ENCODE measurements at regions not wholly inside any gene's neighbourhood (a gene's known extent, or its start where the extent isn't known, plus 50 kb on each side); places are given as distances from the start of the nearest gene placed in this dataset.

GRCh38 chr21:15521644-15522001, 208.2 kb upstream of the USP25 start:
- H4K20me1 ChIP-seq (ENCODE audit: control insufficient read depth, insufficient read depth) = no peaks in the 10 kb centered on the region
- no peak overlapping the region for H3K27ac ChIP-seq (ENCODE audit: control insufficient read depth, insufficient read depth)
- no peaks in the 10 kb centered on the region for H3K27me3 ChIP-seq (replicated peaks in 1 of 2; ENCODE audit: control insufficient read depth in 2 of 2, insufficient read depth in 2 of 2, low read length in 1 of 2)
- no peak overlapping the region for H3K4me3 ChIP-seq
- no peak for FAIRE-seq
- no TSS peak for BruUV-seq (replicated peaks)
- no peak overlapping the region for H3K4me2 ChIP-seq (ENCODE audit: control insufficient read depth, insufficient read depth)
- RAD21 ChIA-PET (ENCODE audit: unreplicated experiment) = no interaction called here
- H3K4me1 ChIP-seq (ENCODE audit: control insufficient read depth, insufficient read depth, low read length) = no peaks in the 10 kb centered on the region
- no peak overlapping the region for H2AFZ ChIP-seq (ENCODE audit: control insufficient read depth, low read depth, low read length)
- no peaks in the 10 kb centered on the region; the same call in 2 of the 3 replicates for H3K9me3 ChIP-seq (replicated peaks; ENCODE audit: control insufficient read depth, insufficient read depth, low read length)
- in situ Hi-C loops (cut with MboI) (no loop called here), intact Hi-C loops (cut with micrococcal nuclease; ENCODE audit: unreplicated experiment) (no loop called here)
- ATAC-seq = no peak
- H3K9ac ChIP-seq (ENCODE audit: control insufficient read depth, insufficient read depth, low read length) = no peak overlapping the region
- POLR2A ChIA-PET = no interaction called here
- SMC1A ChIA-PET (ENCODE audit: uncharacterized antibody, unreplicated experiment) = interaction anchor here (1.1 to 1.9 kb wide), 2 partner anchors 9 to 121 kb away, joined by 3 to 4 read pairs; no protein-coding TSS in a partner anchor
- no peaks in the 10 kb centered on the region for H3K79me2 ChIP-seq (ENCODE audit: control insufficient read depth, insufficient read depth, low read length)
- TF ChIP-seq IKZF2 (IDR thresholded peaks at IDR 0.05) (no peak), FOXM1 (IDR thresholded peaks at IDR 0.05; ENCODE audit: low read depth, low read length) (no peak), CHD4 (IDR thresholded peaks at IDR 0.05) (no peak), CUX1 (IDR thresholded peaks at IDR 0.05; ENCODE audit: insufficient replicate concordance, low read depth, low read length) (no peak), NRF1 (conservative IDR thresholded peaks at IDR 0.05; ENCODE audit: low read depth, low read length) (no peak)
- WGBS (ENCODE audit: insufficient coverage, insufficient replicate concordance, low lambda C conversion rate, missing lambda C conversion rate) = 38% methylated on average over 5 of the region's 5 CpGs
- CTCF ChIA-PET = interaction anchor here (1.3 kb wide), 1 partner anchor 12 kb away, joined by 3 read pairs; no protein-coding TSS in a partner anchor
- DNase-seq (ENCODE audit: low read depth, low spot score) = no peak
- H3K36me3 ChIP-seq (ENCODE audit: control insufficient read depth in 2 of 2, insufficient read depth in 2 of 2, low read length in 1 of 2) = no peaks in the 10 kb centered on the region
